Duodenal mucosa (tissue), 2 donors: ENCODE measurements at regions not wholly inside any gene's neighbourhood (a gene's known extent, or its start where the extent isn't known, plus 50 kb on each side); places are given as distances from the start of the nearest gene placed in this dataset.
"Not testable (repeated sequence)": the region's sequence is repeated elsewhere in the genome, so short reads cannot be mapped to it uniquely, and the experiment has no call there.

Source experiments
- H3K27ac ChIP-seq: one replicate; pipeline ENCODE4 v1.7.0; 2013; ENCODE audit warnings: low read depth, low read length
- H3K27me3 ChIP-seq, 2 donors: one replicate each; pipeline ENCODE4 v1.7.0; 2013; ENCODE audit warnings: low read length in 2 of 2, control low read depth in 1 of 2; ENCODE audit not compliant: insufficient read depth in 2 of 2, control insufficient read depth in 1 of 2
- H3K36me3 ChIP-seq, 2 donors: one replicate each; pipeline ENCODE4 v1.7.0; 2013; ENCODE audit warnings: low read length in 2 of 2, control low read depth in 1 of 2; ENCODE audit not compliant: insufficient read depth in 2 of 2, control insufficient read depth in 1 of 2
- H3K4me1 ChIP-seq, 2 donors: one replicate each; pipeline ENCODE4 v1.7.0; 2013; ENCODE audit warnings: low read length in 2 of 2, control low read depth in 1 of 2; ENCODE audit not compliant: insufficient read depth in 2 of 2, control insufficient read depth in 1 of 2
- H3K4me3 ChIP-seq, 2 donors: one replicate each; pipeline ENCODE4 v1.7.0; 2013; ENCODE audit warnings: low read length in 2 of 2, low read depth in 1 of 2
- H3K9ac ChIP-seq, 2 donors: one replicate each; pipeline ENCODE4 v1.7.0; 2013; ENCODE audit warnings: low read length in 2 of 2, low read depth in 1 of 2
- H3K9me3 ChIP-seq, 2 donors: one replicate each; pipeline ENCODE4 v1.7.0; 2013; ENCODE audit warnings: low read length in 2 of 2, control low read depth in 1 of 2; ENCODE audit not compliant: control insufficient read depth in 1 of 2

DNA sequence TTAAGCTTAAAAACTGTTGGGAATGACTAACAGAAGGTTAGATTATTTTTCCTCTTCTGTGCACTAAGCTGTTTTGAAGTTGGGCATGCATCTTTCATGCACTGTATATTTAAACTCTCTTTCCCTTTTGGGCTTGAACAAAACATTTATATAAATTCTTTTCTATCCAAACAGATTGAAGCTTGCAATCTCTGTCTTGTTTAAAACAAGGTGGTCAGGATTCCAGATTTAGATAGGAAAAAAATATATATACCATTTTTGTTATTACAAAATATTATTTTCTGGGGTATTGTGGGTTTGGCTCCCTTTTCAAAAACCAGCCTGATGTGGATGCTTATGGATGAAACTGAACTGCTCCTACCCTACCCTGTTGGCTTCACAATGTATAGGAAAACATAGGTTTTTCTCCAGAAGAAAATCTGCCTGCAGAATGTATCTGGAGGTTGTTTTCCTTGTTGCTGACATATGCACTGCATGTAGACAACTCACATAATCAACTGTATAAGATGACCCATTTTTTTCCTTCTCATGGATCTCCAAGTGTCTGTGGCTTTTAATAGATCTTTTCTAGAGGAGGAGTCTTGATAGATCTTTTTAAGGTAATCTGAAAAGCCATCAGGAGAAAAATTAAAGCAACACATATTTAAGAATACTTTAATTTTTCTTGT, 146.3 kb downstream of the PRL start:
- H3K9ac ChIP-seq, result no peak overlapping the region
- no peak overlapping the region for H3K4me3 ChIP-seq
- H3K9me3 ChIP-seq, result no peaks in the 10 kb centered on the region
- H3K36me3 ChIP-seq, result no peaks in the 10 kb centered on the region
- no peak overlapping the region for H3K27ac ChIP-seq
- H3K4me1 ChIP-seq, result peaks cover 0 to 7% of the 10 kb centered on the region in 2 donors
- no peaks in the 10 kb centered on the region for H3K27me3 ChIP-seq

DNA sequence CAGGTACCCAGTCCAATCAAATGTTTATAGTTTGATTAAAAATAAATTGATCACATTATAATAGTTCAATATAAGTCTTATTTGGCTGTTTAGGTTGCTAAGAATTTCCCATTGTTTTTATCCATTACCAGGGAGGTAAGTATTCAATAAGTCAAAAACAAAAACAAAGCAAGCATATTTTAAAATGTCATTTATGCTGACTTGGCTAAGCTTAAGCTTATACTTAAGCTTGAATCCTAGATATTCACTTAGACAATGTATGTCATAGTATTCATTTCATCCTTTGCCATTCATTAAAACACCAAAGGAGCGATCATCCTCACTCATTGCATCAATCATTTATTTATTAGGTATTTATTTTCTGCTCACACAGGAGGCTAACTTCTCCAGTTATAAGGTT, 144.9 kb downstream of the PRL start:
- Histone ChIP-seq H3K27me3 (no peaks in the 10 kb centered on the region), H3K4me1 (peaks cover 0 to 7% of the 10 kb centered on the region in 2 donors), H3K9me3 (no peaks in the 10 kb centered on the region)

DNA sequence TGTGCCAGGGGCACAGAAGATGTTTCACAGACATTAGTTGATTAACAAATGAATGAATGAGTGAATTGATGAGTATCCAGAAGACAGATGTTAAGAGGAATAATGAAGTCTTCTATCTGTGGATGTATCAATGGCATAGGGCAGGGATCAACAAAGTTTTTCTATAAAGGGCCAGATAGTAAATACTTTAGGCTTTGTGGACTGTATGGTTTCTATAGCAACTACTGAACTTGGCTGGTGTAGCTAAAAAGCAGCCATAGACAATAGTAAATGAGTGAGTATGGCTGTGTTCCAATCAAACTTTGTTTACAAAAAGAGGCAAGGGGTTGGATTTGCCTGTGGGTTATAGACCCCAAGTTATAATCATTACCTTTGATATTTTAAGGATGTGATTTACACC, 144.0 kb downstream of the PRL start:
- H3K36me3 ChIP-seq, result no peaks in the 10 kb centered on the region
- H3K4me3 ChIP-seq, result no peak overlapping the region
- H3K9me3 ChIP-seq, result no peaks in the 10 kb centered on the region
- H3K27ac ChIP-seq, result no peak overlapping the region
- no peaks in the 10 kb centered on the region for H3K27me3 ChIP-seq
- peaks cover 0 to 7% of the 10 kb centered on the region in 2 donors for H3K4me1 ChIP-seq
- H3K9ac ChIP-seq, result no peak overlapping the region

More for the DNA sequence above, 144.9 kb downstream of the PRL start:
- H3K27ac ChIP-seq, result no peak overlapping the region
- H3K36me3 ChIP-seq, result no peaks in the 10 kb centered on the region
- H3K9ac ChIP-seq, result no peak overlapping the region
- H3K4me3 ChIP-seq, result no peak overlapping the region

DNA sequence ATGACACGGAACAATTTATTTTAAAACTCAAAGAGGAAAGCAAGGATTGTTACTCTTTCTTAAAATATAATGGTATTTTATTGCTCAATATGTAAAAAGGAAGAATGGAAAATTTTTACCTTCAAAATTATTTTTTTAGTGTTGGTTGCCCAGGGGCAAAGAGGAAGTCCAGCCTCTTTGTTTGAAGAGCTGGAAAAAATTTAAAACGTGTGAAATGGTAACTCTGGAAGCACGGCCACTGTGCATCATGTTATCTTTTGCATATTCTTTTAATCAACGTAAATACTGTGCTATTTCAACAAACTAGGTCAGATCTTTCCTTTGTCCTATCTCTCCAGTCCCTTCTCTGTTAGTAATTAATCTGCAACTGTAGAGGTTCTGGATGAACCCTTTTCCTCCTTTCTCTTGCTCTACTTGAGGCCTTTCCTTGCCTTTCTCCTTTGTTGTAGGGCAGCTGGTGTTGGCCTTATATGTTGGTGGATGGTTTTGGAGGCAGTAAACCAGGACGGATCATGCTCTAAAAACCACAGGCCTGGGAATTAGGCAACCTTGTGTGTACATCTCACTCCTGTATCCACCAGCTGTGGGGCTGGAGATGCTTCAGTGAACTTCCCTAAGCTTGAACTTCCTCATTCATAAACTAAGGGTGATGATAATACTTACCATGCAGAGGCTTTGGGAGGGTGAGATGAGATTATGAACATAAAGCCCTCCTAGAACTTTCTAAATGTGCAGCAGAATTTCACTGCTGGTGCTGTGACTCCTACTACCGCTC, 143.3 kb downstream of the PRL start:
- peaks cover 0 to 7% of the 10 kb centered on the region in 2 donors for H3K4me1 ChIP-seq
- H3K4me3 ChIP-seq, result no peak overlapping the region
- H3K36me3 ChIP-seq, result no peaks in the 10 kb centered on the region
- no peaks in the 10 kb centered on the region for H3K9me3 ChIP-seq
- no peaks in the 10 kb centered on the region for H3K27me3 ChIP-seq
- no peak overlapping the region for H3K27ac ChIP-seq
- no peak overlapping the region for H3K9ac ChIP-seq

DNA sequence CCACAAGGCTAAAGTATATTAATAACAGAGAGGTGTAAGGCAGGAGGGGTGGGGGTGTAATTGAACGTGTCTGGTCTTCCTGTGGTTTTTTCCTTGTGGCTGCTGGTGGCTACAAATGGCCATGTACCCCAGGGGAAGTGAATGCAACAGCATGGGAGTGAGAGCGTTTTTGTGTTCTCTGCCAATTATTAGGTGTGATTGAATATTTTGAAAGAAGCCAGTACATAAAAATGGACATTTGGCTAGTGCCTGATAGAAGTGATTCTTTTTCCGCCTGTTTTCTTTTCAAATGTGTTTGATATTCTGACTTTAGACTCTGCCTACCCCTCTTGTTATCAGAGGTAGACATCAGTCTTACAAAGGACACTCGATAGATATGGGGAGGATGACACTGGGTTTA, 141.3 kb downstream of the PRL start:
- Histone ChIP-seq H3K9me3 (no peaks in the 10 kb centered on the region), H3K27me3 (no peaks in the 10 kb centered on the region), H3K36me3 (no peaks in the 10 kb centered on the region), H3K27ac (no peak overlapping the region), H3K9ac (no peak overlapping the region), H3K4me3 (no peak overlapping the region), H3K4me1 (no peaks in the 10 kb centered on the region)

DNA sequence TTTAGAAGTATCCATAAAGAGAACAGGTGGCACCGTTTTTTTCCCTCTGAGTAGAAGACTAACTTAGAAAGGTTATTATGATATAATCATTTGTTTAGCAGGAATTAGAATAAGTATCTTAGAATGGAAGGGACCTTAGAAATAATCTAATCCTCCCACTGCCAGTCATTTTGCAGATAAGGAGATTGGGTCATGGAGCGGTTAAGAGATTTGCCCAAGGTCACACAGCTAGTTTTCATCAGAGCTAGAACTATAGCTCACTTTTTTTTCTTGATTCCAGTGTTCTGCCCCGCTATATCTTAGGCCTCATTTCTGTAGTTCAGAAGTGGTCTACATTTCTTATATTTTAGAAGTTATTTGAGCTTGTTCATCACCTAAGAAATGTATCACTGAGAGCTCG, 139.6 kb downstream of the PRL start:
- no peaks in the 10 kb centered on the region for H3K27me3 ChIP-seq
- H3K36me3 ChIP-seq, result no peaks in the 10 kb centered on the region
- no peak overlapping the region for H3K27ac ChIP-seq
- H3K9me3 ChIP-seq, result no peaks in the 10 kb centered on the region
- no peak overlapping the region for H3K9ac ChIP-seq
- H3K4me3 ChIP-seq, result no peak overlapping the region
- no peaks in the 10 kb centered on the region for H3K4me1 ChIP-seq

DNA sequence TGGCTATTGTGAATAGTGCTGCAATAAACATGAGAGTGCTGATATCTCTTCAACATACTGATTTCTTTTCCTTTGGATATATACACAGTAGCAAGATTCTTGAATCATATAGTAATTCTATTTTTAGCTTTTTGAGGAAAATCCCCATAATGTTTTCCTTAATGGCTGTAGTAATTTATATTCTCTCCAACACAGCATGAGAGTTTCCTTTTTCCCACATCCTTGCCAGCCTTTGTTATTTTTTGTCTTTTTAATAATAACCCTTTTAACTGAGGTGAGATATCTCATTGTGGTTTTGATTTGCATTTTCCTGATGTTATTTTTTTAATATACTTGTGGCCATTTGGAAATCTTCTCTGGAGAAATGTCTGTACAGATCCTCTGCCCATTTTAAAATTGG, 132.6 kb downstream of the PRL start:
- Histone ChIP-seq H3K4me1 (no peaks in the 10 kb centered on the region), H3K9me3 (no peaks in the 10 kb centered on the region), H3K9ac (no peak overlapping the region), H3K36me3 (no peaks in the 10 kb centered on the region), H3K27ac (no peak overlapping the region), H3K4me3 (no peak overlapping the region), H3K27me3 (no peaks in the 10 kb centered on the region)

DNA sequence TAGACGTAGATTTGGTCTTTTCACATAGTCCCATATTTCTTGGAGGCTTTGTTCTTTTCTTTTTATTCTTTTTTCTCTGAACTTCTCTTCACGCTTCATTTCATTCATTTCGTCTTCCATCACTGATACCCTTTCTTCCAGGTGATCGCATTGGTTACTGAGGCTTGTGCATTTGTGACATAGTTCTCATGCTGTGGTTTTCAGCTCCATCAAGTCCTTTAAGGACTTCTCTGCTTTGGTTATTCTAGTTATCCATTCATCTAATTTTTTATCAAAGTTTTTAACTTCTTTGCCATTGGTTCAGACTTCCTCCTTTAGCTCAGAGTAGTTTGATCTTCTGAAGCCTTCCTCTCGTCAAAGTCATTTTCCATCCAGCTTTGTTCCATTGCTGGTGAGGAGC, 125.8 kb downstream of the PRL start:
- H3K27me3 ChIP-seq, H3K36me3 ChIP-seq, H3K4me1 ChIP-seq, H3K27ac ChIP-seq, H3K9ac ChIP-seq, H3K4me3 ChIP-seq: not testable (repeated sequence)
- H3K9me3 ChIP-seq, result peaks cover 17 to 21% of the 10 kb centered on the region in 2 donors

DNA sequence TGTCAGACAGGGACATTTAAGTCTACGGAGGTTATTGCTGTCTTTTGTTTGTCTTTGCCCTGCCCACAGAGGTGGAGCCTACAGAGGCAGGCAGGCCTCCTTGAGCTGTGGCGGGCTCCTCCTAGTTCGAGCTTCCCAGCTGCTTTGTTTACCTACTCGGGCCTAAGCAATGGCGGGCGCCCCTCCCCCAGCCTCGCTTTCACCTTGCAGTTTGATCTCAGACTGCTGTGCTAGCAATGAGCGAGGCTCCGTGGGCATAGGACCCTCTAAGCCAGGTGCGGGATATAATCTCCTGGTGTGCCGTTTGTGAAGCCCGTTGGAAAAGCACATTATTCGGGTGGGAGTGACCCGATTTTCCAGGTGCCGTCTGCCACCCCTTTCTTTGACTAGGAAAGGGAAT, 125.0 kb downstream of the PRL start:
- not testable (repeated sequence) for H3K4me3 ChIP-seq, H3K36me3 ChIP-seq, H3K4me1 ChIP-seq, H3K27me3 ChIP-seq, H3K9ac ChIP-seq, H3K27ac ChIP-seq
- peaks cover 17 to 21% of the 10 kb centered on the region in 2 donors for H3K9me3 ChIP-seq

DNA sequence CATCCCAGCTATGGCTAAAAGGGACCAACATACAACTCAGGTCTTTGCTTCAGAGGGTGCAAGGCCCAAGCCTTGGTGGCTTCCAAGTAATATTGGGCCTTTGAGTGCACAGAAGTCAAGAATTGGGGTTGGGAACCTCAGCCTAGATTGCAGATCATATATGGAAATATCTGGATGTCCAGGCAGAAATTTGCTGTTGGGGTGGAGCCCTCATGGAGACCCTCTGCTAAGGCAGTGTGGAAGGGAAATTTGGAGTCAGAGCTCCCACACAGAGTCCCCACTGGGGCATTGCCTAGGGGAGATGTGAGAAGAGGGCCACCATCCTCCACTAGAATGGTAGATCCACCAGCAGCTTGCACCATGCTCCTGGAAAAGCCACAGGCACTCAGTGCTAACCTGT, 123.5 kb downstream of the PRL start:
- no peak overlapping the region for H3K9ac ChIP-seq
- H3K4me3 ChIP-seq, result no peak overlapping the region
- no peaks in the 10 kb centered on the region for H3K27me3 ChIP-seq
- H3K9me3 ChIP-seq, result peaks cover 17 to 21% of the 10 kb centered on the region in 2 donors
- no peaks in the 10 kb centered on the region for H3K4me1 ChIP-seq
- no peaks in the 10 kb centered on the region for H3K36me3 ChIP-seq
- H3K27ac ChIP-seq, result no peak overlapping the region
